Stimulated activated effector memory CD8-positive, alpha-beta T cell treated with anti-CD3 and anti-CD28 coated beads, Interleukin-12 subunit alpha, Interleukin-12 subunit beta, amount 100 ng/mL, for 72 hours (primary cell): ENCODE measurements at regions not wholly inside any gene's neighbourhood (a gene's known extent, or its start where the extent isn't known, plus 50 kb on each side); places are given as distances from the start of the nearest gene placed in this dataset.

ENCODE experiments used
- ATAC-seq: fragments of 150-1000 bp; cut with Tn5 transposase; 2 replicates; pipeline ENCODE4 v1.10.0; 2021
- DNase-seq, 2 donors: peaks; one replicate each; pipeline ENCODE4 v3.0.0; 2021 to 2022; ENCODE audit warnings: low spot score in 2 of 2
- H3K27ac Mint-ChIP-seq: one replicate; pipeline ENCODE4 v1.8.0; 2022; ENCODE audit warnings: mild to moderate bottlenecking, mixed read lengths
- H3K36me3 Mint-ChIP-seq: one replicate; pipeline ENCODE4 v1.8.0; 2022; ENCODE audit warnings: mild to moderate bottlenecking, mixed read lengths
- H3K4me1 Mint-ChIP-seq: one replicate; pipeline ENCODE4 v1.8.0; 2022; ENCODE audit warnings: mixed read lengths
- H3K4me3 Mint-ChIP-seq: one replicate; pipeline ENCODE4 v1.8.0; 2022; ENCODE audit warnings: mild to moderate bottlenecking, mixed read lengths
- H3K9me3 Mint-ChIP-seq: one replicate; pipeline ENCODE4 v1.8.0; 2022; ENCODE audit warnings: mixed read lengths

DNA sequence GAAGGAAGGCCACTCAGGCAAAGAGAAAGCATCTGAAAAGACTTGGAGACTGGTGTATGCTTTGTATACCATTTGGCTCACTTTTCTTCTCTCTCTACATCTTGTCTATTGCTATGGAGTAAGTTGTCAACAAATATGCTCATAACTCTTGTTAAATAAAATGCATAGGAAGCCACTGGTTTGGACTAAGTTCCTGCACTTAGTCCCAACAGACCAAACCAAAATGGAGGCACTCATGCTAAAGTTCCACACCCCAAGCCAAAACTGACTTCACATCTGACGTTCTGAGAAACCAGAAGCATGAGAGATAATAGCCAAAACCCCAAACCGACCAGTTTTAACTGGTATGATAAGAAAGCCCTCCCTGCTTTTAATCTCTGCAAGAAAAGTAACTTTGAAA, 135.3 kb upstream of the LYPLAL1 start:
- ATAC-seq (no peak), DNase-seq (no peak)
- Mint-ChIP-seq H3K4me3 (no peak overlapping the region), H3K36me3 (no peaks in the 10 kb centered on the region), H3K27ac (no peak overlapping the region), H3K4me1 (no peaks in the 10 kb centered on the region), H3K9me3 (no peaks in the 10 kb centered on the region)

GRCh38 chr1:219039017-219039681, 134.5 kb upstream of the LYPLAL1 start:
- Mint-ChIP-seq H3K4me3 (no peak overlapping the region), H3K36me3 (no peaks in the 10 kb centered on the region), H3K27ac (no peak overlapping the region), H3K4me1 (no peaks in the 10 kb centered on the region), H3K9me3 (no peaks in the 10 kb centered on the region)
- DNase-seq (no peak), ATAC-seq (no peak)

DNA sequence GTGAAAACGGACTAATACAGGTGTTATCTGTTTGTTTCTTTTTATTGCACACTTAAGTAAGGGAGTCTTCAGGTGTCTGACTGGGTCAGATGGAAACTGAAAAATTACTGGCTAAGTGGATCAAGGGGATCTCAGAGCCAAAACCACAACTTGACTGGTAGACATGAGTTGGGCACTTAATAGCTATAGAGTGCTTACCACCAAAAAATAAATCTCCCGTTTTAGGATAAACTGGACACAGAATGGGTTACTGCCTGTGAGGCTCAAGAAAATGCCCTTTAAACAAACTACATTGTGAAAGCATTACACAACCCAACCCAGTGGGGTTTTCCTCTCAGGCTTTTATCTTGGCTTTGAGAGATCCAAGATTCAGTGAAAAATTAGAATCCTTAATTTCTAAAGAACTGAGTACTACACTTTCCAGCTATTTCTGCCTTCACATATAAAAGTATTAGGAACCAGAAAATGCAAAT, 134.0 kb upstream of the LYPLAL1 start:
- no peak overlapping the region for H3K27ac Mint-ChIP-seq
- H3K36me3 Mint-ChIP-seq, result no peaks in the 10 kb centered on the region
- no peaks in the 10 kb centered on the region for H3K4me1 Mint-ChIP-seq
- H3K9me3 Mint-ChIP-seq, result no peaks in the 10 kb centered on the region
- H3K4me3 Mint-ChIP-seq, result no peak overlapping the region
- no peak for ATAC-seq
- DNase-seq, result no peak

DNA sequence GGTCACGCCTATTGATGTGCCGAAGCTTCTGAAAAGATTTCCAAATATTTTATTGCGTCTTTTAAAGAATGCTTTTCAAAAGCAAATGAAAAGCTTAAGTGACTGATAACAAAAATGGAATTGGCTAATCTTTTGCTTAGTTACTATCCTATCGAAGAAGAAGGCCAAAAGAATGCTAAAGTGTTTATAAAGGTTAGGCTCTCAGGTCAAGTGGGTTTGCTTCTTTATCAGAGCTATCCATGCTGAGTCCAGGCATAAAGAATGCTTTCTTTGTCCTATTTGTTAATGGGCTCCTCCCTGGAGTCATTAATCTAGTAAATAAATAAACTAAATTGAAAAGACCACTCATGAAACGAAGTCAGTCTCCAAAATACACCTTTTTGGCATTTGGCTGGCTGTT, 133.4 kb upstream of the LYPLAL1 start:
- no peak overlapping the region for H3K4me3 Mint-ChIP-seq
- no peak overlapping the region for H3K27ac Mint-ChIP-seq
- DNase-seq, result no peak
- H3K36me3 Mint-ChIP-seq, result no peaks in the 10 kb centered on the region
- no peak for ATAC-seq
- H3K4me1 Mint-ChIP-seq, result no peaks in the 10 kb centered on the region
- no peaks in the 10 kb centered on the region for H3K9me3 Mint-ChIP-seq

DNA sequence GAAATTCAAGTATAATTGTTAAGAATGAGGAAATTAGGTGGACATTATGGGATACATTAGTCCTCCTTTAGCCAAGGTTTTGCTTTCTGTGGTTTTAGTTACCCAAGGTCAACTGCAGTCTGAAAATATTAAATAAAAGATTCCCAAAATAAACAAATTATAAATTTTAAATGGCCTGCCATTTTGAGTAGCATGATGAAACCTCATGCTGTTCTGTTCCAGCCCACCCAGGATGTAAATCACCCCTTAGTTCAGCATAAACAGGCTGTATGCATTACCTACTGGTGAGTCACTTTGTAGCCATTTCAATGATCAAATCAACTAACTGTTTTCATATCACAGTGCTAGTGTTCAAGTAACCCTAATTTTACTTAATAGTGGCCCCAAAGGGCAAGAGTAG, 132.5 kb upstream of the LYPLAL1 start:
- DNase-seq (no peak), ATAC-seq (no peak)
- Mint-ChIP-seq H3K4me3 (no peak overlapping the region), H3K27ac (no peak overlapping the region), H3K9me3 (no peaks in the 10 kb centered on the region), H3K4me1 (no peaks in the 10 kb centered on the region), H3K36me3 (no peaks in the 10 kb centered on the region)

DNA sequence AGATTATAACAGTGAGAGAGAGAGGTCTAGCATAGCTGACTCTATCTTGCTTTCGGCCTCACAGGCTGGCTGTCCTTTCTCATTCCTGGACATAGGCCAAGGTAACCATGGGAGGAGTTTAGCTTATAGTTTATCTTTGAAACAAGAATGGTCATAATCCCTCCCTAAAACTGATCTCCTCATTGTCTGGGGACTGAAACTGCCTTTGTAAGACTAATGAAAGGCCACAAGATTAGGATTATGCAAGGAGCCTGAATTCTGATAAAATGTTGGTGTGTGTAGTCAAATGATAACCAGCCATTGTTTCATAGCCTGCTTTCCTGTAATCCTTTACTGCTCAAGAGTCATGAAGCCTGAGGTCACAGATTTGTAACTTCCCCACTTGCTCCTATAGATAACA, 131.9 kb upstream of the LYPLAL1 start:
- DNase-seq (no peak), ATAC-seq (no peak)
- H3K9me3 Mint-ChIP-seq, result no peaks in the 10 kb centered on the region
- H3K4me1 Mint-ChIP-seq, result no peaks in the 10 kb centered on the region
- H3K36me3 Mint-ChIP-seq, result no peaks in the 10 kb centered on the region
- H3K27ac Mint-ChIP-seq, result no peak overlapping the region
- H3K4me3 Mint-ChIP-seq, result no peak overlapping the region

GRCh38 chr1:219042769-219043168, 130.9 kb upstream of the LYPLAL1 start:
- H3K4me1 Mint-ChIP-seq, result no peaks in the 10 kb centered on the region
- peaks cover 3% of the 10 kb centered on the region for H3K9me3 Mint-ChIP-seq
- DNase-seq, result no peak
- H3K27ac Mint-ChIP-seq, result no peak overlapping the region
- no peaks in the 10 kb centered on the region for H3K36me3 Mint-ChIP-seq
- no peak overlapping the region for H3K4me3 Mint-ChIP-seq
- no peak for ATAC-seq

DNA sequence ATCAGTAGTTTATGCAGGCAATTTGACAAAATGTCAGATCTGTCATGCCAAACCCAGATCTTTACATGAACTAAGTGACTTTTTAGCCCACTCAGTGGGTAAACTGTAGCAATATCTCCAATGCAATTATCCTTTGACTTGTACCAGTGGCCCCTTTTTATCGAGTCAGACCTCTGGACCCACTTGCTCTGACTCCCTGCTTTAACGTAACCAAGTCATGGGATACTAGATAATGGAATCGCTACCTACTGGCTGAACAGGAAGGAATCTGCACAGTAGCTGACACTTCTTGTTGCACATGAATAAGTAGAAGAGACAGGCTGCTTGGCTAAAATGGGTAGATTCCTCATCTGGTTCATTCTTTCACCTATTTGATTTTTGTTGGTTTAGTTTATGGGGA, 128.4 kb upstream of the LYPLAL1 start:
- no peak overlapping the region for H3K4me3 Mint-ChIP-seq
- H3K36me3 Mint-ChIP-seq, result no peaks in the 10 kb centered on the region
- peaks cover 6% of the 10 kb centered on the region for H3K9me3 Mint-ChIP-seq
- no peaks in the 10 kb centered on the region for H3K4me1 Mint-ChIP-seq
- H3K27ac Mint-ChIP-seq, result no peak overlapping the region
- no peak for ATAC-seq
- DNase-seq, result no peak

DNA sequence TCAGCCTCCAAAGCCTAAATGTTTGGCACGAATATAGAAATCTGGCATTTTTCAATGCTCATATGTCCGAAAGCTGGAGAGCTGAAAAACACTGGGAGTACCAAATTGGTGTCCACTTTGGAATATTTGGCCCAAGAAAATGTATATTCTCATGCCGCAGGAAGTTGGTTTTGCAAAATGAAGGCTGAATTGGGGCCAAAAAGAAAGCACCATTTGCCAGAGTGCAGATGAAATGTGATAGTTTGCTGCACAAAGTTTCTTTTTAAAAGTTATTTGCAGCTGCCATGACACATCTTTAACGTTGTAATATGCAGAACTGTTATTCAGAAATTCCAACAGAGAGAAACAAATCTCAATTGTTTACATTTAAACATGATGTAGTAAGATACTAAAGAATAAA, 124.2 kb upstream of the LYPLAL1 start:
- peaks cover 6% of the 10 kb centered on the region for H3K9me3 Mint-ChIP-seq
- H3K36me3 Mint-ChIP-seq, result no peaks in the 10 kb centered on the region
- ATAC-seq, result no peak
- H3K4me1 Mint-ChIP-seq, result no peaks in the 10 kb centered on the region
- no peak overlapping the region for H3K4me3 Mint-ChIP-seq
- no peak for DNase-seq
- no peak overlapping the region for H3K27ac Mint-ChIP-seq

DNA sequence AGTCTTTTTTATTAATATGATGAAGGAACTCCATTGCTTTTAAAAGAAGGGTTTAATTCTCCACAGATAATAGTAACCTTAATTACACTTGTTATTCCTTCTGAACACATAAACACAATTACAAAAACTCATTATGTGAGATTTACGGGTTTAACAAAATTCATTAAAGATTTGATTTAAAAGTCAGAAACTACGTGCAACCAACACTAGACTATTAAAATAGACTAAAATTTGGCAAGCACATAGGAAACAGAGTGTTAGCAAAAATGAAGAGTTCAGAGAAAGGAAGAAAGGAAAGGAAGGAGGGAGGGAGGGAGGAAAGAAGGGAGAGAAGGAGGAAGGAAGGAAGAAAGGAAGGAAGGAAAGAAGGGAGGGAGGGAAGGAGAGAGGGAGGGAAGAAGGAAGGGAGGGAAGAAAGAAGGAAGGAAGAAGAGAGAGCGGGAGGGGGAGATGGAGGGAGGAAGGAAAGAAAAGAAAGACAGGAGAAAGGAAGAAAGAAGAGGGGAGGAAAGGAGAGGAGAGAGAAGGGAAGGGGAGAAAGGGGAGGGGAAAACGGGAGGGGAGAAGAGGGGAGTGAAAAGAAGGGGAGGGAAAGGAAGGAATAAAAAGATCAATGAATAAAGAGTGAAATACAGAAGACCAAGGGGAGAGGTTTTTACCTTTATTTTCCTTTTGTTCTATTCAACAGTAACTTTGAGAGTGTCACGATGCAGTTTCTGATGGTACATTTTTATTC, 123.4 kb upstream of the LYPLAL1 start:
- DNase-seq (no peak), ATAC-seq (no peak)
- no peaks in the 10 kb centered on the region for H3K4me1 Mint-ChIP-seq
- H3K27ac Mint-ChIP-seq, result no peak overlapping the region
- H3K36me3 Mint-ChIP-seq, result no peaks in the 10 kb centered on the region
- H3K4me3 Mint-ChIP-seq, result no peak overlapping the region
- H3K9me3 Mint-ChIP-seq, result peaks cover 6% of the 10 kb centered on the region

DNA sequence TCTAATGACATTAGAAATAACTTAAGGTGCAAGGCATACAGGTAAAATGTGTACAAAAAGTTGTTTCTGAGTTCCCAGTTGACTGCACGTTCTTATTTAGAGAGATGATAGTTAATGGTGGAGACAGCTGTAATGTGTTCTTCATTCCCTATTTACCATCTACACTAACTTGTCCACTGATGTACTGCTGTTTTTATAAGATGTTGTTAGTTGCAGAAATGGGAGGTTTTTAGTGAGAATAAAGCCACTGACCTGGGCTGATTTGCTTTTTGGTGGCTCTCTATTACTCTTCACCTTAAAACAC, 122.9 kb upstream of the LYPLAL1 start:
- peaks cover 8% of the 10 kb centered on the region for H3K9me3 Mint-ChIP-seq
- ATAC-seq (no peak), DNase-seq (no peak)
- no peaks in the 10 kb centered on the region for H3K36me3 Mint-ChIP-seq
- no peaks in the 10 kb centered on the region for H3K4me1 Mint-ChIP-seq
- H3K27ac Mint-ChIP-seq, result no peak overlapping the region
- no peak overlapping the region for H3K4me3 Mint-ChIP-seq

GRCh38 chr1:219051547-219051946, 122.1 kb upstream of the LYPLAL1 start:
- no peaks in the 10 kb centered on the region for H3K36me3 Mint-ChIP-seq
- no peak for ATAC-seq
- no peak for DNase-seq
- H3K4me3 Mint-ChIP-seq, result no peak overlapping the region
- no peak overlapping the region for H3K27ac Mint-ChIP-seq
- H3K4me1 Mint-ChIP-seq, result no peaks in the 10 kb centered on the region
- H3K9me3 Mint-ChIP-seq, result peaks cover 8% of the 10 kb centered on the region

- H3K36me3 Mint-ChIP-seq, result no peaks in the 10 kb centered on the region
- no peak overlapping the region for H3K27ac Mint-ChIP-seq
- ATAC-seq (peak; percentile 43), DNase-seq (no peak)
- peaks cover 5% of the 10 kb centered on the region for H3K9me3 Mint-ChIP-seq
- H3K4me3 Mint-ChIP-seq, result no peak overlapping the region
- H3K4me1 Mint-ChIP-seq, result no peaks in the 10 kb centered on the region
These were observed 114.5 kb upstream of the LYPLAL1 start for GRCh38 chr1:219058891-219059820.

DNA sequence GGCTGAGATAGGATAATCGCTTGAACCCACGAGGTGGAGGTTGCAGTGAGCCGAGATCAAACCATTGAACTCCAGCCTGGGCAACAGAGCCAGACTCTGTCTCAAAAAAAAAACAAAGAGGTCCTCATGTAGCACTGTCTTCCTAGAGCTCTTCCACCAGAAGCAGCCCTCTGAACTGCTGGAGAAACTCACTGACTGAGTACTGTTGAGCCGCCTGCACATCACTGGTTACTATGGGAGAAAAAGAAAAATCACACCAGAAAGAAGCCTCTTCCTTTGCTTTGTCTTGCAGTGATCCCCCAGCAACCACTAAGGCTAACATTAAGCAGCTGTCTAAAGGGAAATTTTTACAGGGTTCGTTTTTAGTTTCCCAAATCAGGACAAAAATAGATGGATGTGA, 112.9 kb upstream of the LYPLAL1 start:
- H3K4me3 Mint-ChIP-seq, result no peak overlapping the region
- no peak for DNase-seq
- H3K36me3 Mint-ChIP-seq, result no peaks in the 10 kb centered on the region
- ATAC-seq, result no peak
- H3K4me1 Mint-ChIP-seq, result no peaks in the 10 kb centered on the region
- no peak overlapping the region for H3K27ac Mint-ChIP-seq
- H3K9me3 Mint-ChIP-seq, result peaks cover 3% of the 10 kb centered on the region

- no peak for ATAC-seq
- DNase-seq, result no peak
- Mint-ChIP-seq H3K4me3 (no peak overlapping the region), H3K36me3 (no peaks in the 10 kb centered on the region), H3K4me1 (no peaks in the 10 kb centered on the region), H3K27ac (no peak overlapping the region), H3K9me3 (no peaks in the 10 kb centered on the region)
These were observed 111.5 kb upstream of the LYPLAL1 start for GRCh38 chr1:219062161-219062560.

GRCh38 chr1:219066098-219066497, 107.6 kb upstream of the LYPLAL1 start:
- Mint-ChIP-seq H3K27ac (no peak overlapping the region), H3K4me3 (no peak overlapping the region)

More at GRCh38 chr1:219066098-219066497, 107.6 kb upstream of the LYPLAL1 start:
- no peak for ATAC-seq
- H3K4me1 Mint-ChIP-seq, result no peaks in the 10 kb centered on the region
- no peak for DNase-seq
- H3K9me3 Mint-ChIP-seq, result peaks cover 9% of the 10 kb centered on the region
- H3K36me3 Mint-ChIP-seq, result no peaks in the 10 kb centered on the region
